ENCODE measurements at regions not wholly inside any gene's neighbourhood (a gene's known extent, or its start where the extent isn't known, plus 50 kb on each side); places are given as distances from the start of the nearest gene placed in this dataset.
A peak's percentile ranks its signal among the peaks of the same experiment; 100 is the strongest.

GRCh38 chr9:134967547-134967930, 49.8 kb upstream of the FCN1 start:
- DNase-seq: no peak

DNA sequence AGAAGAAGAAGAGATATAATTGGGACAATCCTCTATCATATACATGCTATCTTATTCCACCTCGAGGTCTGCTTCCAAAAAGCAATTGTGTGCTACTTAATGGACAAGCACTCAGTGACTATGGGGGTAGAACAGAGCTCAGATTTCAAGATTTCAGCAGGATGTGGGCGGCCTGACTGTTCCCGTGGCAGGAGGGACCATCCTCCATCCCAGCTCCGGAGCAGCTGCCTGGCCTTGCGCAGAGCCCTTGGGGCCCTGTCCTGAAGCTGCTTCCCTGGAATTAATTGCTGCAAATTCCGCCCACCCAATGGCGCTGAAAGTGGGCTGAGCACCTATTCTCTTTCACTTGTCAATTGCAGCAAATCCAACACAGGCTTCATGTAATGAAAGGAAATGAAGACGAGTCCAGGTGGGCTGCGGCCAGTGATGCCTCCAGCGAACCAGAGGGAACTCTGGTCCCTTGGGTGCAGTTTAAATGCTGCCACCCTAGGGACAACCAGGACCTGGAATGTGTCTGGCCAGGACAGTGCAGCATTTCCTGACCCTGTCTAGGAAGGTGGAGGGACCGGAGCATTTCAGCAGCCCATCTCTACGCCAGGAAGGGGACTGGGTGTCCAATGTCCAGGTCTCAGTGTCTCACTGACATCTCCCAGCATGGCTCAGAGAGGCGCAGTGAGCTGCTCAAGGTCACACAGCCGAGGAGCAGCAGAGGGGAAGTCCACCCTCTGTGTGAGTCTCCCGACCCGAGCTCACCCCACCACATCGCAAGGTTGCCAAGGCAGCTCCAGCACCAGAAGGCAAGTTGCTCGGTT, 50.5 kb upstream of the FCN1 start:
- peak; percentile 8 to 11 for DNase-seq

- DNase-seq: no peak
Observed at GRCh38 chr9:134968823-134969090, 51.0 kb upstream of the FCN1 start.

DNA sequence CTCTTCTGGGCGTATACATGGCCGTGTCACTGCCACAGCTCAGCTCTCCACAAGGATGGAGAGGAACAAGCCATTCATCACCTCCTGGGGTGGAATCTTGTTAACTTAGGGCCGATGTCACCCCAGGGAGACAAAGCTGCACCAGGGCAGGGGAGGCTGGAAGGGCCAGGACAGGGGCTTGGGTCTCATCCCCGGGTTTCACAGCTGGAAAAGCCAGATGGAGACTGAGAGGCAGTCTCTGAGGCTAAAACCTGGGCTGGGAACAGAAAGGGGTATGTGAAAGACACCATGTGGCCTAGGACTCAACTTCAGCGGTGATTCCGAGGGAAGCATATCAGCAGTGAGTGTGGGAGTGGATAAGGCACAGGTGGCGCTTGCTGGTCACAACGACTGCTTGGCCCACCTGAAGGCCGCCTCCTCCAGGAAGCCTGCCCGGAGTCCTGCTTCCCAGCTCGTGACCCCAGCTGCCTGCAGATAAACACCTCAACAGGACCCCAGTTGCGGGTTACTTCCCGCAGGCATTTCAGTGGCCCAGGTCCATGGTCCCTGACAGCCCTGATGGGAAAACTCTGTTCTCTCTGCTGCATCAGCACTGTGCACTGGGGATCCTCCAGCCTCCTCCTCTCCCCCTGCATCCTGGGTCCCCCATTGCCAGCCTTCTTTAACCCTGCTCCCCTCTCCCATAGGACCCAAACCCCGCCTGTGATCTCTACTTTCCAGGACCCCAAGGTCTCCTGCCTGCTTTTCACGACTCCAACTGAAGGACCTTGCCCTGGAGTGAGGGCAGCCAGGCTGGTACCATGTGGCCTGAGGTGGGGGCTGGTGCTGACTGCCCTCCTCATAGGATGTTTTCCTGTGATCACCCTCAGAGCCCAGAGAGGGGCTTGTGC, 51.7 kb upstream of the FCN1 start:
- DNase-seq: no peak

DNA sequence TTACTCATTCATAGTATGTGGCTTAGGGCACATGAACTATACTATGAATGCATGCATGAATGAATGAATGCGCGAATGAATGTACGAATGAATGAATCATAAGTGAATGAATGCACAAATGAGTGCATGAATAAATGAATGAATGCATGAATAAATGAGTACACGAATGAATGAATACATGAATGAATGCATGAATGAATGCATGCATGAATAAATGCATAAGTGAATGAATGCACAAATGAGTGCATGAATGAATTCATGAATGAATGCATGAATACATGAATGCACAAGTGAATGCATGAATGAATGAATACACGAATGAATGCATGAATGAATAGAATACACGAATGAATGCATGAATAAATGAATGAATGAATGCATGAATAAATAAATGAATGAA, 52.5 kb upstream of the FCN1 start:
- no peak for DNase-seq

- DNase-seq: no peak
Observed at GRCh38 chr9:134970719-134971118, 53.0 kb upstream of the FCN1 start.

GRCh38 chr9:134971196-134971595, 53.5 kb upstream of the FCN1 start:
- no peak for DNase-seq

DNA sequence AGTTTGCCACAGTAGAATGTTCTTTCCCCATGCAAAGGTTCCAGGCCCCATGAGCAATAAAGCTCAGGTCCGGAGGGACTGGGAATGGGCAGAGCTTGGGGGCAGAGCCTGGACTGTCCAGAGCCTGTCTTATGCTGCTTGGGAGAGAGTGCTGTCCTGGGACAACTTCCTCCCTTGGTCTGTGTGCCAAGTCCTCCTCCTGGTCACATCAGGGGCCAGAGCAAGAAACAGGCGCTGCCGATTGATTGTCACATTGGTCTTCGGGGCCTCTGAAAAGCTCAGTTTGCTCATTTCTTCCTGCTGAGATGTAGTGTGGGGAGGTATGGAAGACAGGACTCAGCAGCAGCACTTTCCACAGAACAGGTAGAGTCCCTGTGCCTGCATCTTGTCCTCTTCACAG, 54.0 kb upstream of the FCN1 start:
- no peak for DNase-seq

GRCh38 chr9:134972140-134972539, 54.4 kb upstream of the FCN1 start:
- DNase-seq: no peak

- no peak for DNase-seq
Observed at GRCh38 chr9:134975253-134975652, 57.5 kb upstream of the FCN1 start.

DNA sequence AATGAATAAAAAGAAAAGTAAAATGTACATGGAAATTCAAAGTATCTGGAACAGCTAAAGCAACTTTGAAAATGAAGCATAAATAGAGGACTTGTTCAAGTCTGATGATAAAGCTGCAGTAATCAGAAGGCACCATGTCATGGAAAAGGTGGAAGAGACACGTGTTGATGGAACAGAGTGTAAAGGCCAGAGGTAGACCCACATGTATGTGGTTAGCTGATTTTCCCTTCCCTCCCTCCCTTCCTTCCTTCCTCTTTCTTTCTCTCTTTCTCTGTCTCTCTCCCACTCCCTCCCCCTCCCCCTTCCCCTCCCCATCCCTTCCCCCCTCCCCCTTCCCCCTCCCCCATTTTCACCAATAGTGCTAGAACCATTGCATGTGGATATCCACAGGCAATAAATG, 58.7 kb upstream of the FCN1 start:
- no peak for DNase-seq

DNA sequence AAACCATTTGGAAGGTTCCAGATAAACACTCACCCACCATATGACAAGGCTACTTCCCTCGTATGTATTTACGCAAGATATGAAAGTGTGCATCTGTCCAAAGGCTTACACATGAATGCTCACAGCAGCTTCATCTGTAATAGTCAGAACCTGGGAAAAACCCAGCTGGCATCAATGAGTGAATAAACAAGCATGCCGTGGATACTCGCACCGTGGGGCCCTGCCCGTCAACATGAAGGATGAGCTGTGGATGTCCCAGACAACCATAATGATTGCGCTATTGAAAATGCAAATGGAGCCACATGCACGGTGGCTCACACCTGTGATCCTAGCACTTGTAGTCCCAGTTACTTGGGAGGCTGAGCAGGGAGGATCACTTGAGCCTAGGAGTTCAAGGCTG, 60.6 kb upstream of the FCN1 start:
- no peak for DNase-seq

DNA sequence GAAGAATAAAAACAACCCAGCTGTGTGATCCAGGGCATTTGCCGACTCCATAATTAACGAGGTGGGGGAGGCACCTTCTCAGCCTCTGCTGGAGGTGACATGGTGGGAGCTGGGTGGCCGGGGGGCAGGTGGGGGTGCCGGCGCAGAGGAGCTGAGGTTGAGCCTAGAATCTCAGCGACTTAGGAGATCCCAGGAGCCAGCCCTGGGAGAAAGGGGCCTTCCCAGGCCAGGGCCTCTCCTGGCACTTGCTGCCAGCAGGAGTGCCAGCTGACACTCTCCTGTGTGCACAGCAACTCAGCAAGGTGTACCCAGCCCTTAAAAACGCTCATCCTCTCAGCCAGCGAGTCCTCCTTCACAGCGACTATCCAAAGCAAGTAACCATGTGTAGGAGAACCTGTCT, 62.8 kb upstream of the FCN1 start:
- DNase-seq: no peak

DNA sequence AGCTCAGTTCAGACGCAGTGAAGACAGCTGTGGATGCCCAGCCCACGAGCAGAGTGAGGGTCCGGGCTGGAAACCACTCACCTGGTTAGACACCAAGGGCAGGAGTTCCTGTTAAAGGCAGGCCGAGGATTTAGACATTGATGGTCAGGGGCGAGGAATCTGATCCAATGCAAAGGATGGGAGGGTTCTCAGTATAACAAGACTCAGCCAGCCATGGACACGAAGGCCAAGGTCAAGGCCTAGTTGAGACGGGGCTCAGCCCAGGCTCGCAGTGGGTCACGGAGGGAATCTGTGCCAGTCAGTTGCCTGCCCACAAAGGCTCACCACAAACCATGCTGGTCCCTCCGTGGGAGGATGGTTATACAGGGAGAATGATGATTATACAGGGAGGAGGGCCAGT, 63.3 kb upstream of the FCN1 start:
- no peak for DNase-seq

GRCh38 chr9:134981829-134982228, 64.1 kb upstream of the FCN1 start:
- no peak for DNase-seq

DNA sequence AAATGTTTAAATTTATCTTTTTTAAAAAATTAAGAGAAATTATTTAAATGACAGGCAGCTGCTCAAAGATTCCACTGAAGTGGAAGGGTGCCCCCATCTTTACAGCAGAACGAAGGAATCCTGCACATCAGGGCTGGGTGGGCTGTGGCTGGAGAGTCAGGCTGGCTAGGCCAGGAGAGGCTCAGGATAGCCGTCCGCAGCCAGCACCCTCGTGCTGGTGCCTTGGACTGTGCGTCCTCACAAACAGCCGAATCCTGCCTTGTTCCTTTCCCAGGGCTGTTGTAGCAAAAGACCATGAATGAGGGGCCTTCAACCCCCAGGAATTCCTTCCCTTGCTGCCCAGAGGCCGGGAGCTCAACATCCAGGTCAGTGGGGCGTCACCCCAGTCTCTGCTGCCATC, 64.6 kb upstream of the FCN1 start:
- DNase-seq: no peak

- no peak for DNase-seq
Observed at GRCh38 chr9:134983074-134983473, 65.4 kb upstream of the FCN1 start.

- no peak for DNase-seq
Observed at GRCh38 chr9:134983506-134984371, 66.0 kb upstream of the FCN1 start.

DNA sequence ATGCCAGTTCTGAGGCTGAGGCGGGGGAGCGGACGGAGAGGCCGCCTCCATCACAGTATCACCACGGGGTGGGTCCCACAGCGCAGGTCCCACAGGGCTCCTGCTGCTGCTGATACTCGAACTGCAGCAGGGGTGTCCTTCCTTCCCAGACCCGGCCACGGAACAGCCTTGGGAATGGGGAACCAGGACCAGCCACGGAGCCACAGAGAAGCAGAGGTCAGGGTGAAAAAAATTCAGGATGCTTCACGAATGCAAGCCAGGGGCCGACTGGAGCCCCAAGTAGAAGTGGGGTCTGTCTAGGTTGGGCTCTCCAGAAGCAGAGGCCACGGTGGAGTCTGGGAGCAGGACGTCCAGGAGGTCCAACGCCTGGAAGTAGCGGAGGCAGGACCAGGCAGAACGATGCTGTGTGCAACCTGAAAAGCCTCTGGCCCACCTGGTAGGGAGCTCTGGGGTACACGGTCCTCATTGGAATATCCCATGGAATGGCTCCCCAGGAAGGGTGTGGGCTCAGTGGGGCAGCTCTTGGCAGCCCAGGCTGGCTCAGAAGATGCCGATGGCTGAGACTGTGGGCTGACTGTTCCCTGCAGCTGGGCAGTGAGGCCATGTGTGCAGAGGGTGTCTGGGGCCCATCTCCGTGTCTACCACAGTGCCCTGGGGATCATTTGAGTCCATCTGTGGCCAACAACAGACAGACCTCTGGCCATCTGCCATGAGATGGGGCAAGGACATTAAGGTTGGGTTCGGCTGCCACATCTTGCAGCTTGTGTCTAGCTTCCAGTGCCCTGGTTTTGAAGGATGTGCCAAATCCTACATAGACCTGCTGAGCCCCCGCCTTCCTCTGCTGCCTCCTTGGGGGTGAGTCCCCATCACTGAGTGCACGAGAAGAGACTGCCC, 66.9 kb upstream of the FCN1 start:
- no peak for DNase-seq

GRCh38 chr9:134985451-134985850, 67.7 kb upstream of the FCN1 start:
- no peak for DNase-seq

GRCh38 chr9:134986957-134987356, 69.2 kb upstream of the FCN1 start:
- no peak for DNase-seq

Data from right lung (tissue), 2 donors.